ENCODE measurements at regions not wholly inside any gene's neighbourhood (a gene's known extent, or its start where the extent isn't known, plus 50 kb on each side); places are given as distances from the start of the nearest gene placed in this dataset.
"Not testable (repeated sequence)": the region's sequence is repeated elsewhere in the genome, so short reads cannot be mapped to it uniquely, and the experiment has no call there.

DNA sequence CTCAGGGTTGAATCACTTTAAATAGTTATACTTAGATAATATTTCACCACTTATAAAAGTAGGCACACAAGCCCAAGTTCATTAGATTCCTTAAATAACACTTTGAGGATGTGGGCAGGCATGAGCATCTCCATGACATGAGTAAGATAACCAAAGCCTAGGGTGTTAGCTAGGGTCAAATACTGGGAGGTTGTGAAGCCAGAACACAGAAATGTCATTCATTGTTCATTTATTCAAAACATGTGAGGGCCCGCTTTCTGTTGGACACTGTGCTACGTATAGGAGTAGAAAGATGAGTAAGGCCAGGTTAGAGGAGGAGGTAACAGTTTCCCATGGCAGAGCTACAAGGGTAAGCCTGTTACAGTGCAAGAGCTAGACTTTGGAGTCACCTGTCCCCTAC is 93.5 kb upstream of the NEDD4L start:
- H3K9me3 ChIP-seq (ENCODE audit: control insufficient read depth in 1 of 2, insufficient read depth in 1 of 2, low read depth in 1 of 2, low read length in 2 of 2), result no peaks in the 10 kb centered on the region
- no peak overlapping the region for H3K4me2 ChIP-seq (ENCODE audit: low read length)
- H3K9me2 ChIP-seq (ENCODE audit: insufficient read depth), result no peaks in the 10 kb centered on the region
- ATAC-seq, result no peak
- no peak overlapping the region for H2AFZ ChIP-seq (ENCODE audit: low read depth, low read length, poor library complexity, severe bottlenecking)
- no peak overlapping the region for H3K9ac ChIP-seq (ENCODE audit: low read length)
- H3K27me3 ChIP-seq (ENCODE audit: insufficient read depth, low read length), result peaks cover under 1% of the 10 kb centered on the region; the same call in 1 of the 2 replicates
- no peak overlapping the region for H3K4me3 ChIP-seq (replicated peaks in 1 of 2; ENCODE audit: low read depth in 1 of 2, low read length in 2 of 2)
- ChIA-PET CTCF (interaction anchor here (1.2 to 1.8 kb wide), 2 partner anchors 8 to 231 kb away, joined by 3 to 7 read pairs; no protein-coding TSS in a partner anchor), RAD21 (ENCODE audit: low non-redundant PET in 1 of 2, low total read pairs in 2 of 2, uncharacterized antibody in 2 of 2, unreplicated experiment in 2 of 2) (no interaction called here), POLR2A (no interaction called here)
- DNase-seq (ENCODE audit: low read depth, low spot score), result no peak
- TF ChIP-seq CEBPB (IDR thresholded peaks at IDR 0.05; ENCODE audit: low read depth) (no peak), SRF (IDR thresholded peaks at IDR 0.05; ENCODE audit: low read depth) (no peak), FOSL1 (IDR thresholded peaks at IDR 0.05; ENCODE audit: low read depth) (no peak), ZFX (IDR thresholded peaks at IDR 0.05) (no peak), EZH2phosphoT487 (IDR thresholded peaks at IDR 0.05; ENCODE audit: borderline replicate concordance) (no peak), JUND (IDR thresholded peaks at IDR 0.05) (no peak), EZH2 (IDR thresholded peaks at IDR 0.05) (no peak), ZNF274 (IDR thresholded peaks at IDR 0.05; ENCODE audit: low read depth, low read length) (no peak), ELF1 (IDR thresholded peaks at IDR 0.05; ENCODE audit: borderline replicate concordance, low read depth) (no peak), SP1 (IDR thresholded peaks at IDR 0.05; ENCODE audit: low read depth) (no peak), SIN3A (IDR thresholded peaks at IDR 0.05; ENCODE audit: low read depth) (no peak), YY1 (IDR thresholded peaks at IDR 0.05; ENCODE audit: extremely low read depth, insufficient replicate concordance, low read depth, low read length) (no peak)
- TF ChIP-seq, protein P1, sequence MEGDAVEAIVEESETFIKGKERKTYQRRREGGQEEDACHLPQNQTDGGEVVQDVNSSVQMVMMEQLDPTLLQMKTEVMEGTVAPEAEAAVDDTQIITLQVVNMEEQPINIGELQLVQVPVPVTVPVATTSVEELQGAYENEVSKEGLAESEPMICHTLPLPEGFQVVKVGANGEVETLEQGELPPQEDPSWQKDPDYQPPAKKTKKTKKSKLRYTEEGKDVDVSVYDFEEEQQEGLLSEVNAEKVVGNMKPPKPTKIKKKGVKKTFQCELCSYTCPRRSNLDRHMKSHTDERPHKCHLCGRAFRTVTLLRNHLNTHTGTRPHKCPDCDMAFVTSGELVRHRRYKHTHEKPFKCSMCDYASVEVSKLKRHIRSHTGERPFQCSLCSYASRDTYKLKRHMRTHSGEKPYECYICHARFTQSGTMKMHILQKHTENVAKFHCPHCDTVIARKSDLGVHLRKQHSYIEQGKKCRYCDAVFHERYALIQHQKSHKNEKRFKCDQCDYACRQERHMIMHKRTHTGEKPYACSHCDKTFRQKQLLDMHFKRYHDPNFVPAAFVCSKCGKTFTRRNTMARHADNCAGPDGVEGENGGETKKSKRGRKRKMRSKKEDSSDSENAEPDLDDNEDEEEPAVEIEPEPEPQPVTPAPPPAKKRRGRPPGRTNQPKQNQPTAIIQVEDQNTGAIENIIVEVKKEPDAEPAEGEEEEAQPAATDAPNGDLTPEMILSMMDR (IDR thresholded peaks at IDR 0.05 in 2 of 3, conservative IDR thresholded peaks at IDR 0.05 in 1 of 3; ENCODE audit: borderline replicate concordance in 1 of 3, insufficient read depth in 1 of 3, low read depth in 2 of 3, low read length in 2 of 3), result no peak
- TF ChIP-seq, protein P2, sequence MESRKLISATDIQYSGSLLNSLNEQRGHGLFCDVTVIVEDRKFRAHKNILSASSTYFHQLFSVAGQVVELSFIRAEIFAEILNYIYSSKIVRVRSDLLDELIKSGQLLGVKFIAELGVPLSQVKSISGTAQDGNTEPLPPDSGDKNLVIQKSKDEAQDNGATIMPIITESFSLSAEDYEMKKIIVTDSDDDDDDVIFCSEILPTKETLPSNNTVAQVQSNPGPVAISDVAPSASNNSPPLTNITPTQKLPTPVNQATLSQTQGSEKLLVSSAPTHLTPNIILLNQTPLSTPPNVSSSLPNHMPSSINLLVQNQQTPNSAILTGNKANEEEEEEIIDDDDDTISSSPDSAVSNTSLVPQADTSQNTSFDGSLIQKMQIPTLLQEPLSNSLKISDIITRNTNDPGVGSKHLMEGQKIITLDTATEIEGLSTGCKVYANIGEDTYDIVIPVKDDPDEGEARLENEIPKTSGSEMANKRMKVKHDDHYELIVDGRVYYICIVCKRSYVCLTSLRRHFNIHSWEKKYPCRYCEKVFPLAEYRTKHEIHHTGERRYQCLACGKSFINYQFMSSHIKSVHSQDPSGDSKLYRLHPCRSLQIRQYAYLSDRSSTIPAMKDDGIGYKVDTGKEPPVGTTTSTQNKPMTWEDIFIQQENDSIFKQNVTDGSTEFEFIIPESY (IDR thresholded peaks at IDR 0.05; ENCODE audit: extremely low read depth, insufficient replicate concordance, low read length), result no peak
- TF ChIP-seq, protein P3, sequence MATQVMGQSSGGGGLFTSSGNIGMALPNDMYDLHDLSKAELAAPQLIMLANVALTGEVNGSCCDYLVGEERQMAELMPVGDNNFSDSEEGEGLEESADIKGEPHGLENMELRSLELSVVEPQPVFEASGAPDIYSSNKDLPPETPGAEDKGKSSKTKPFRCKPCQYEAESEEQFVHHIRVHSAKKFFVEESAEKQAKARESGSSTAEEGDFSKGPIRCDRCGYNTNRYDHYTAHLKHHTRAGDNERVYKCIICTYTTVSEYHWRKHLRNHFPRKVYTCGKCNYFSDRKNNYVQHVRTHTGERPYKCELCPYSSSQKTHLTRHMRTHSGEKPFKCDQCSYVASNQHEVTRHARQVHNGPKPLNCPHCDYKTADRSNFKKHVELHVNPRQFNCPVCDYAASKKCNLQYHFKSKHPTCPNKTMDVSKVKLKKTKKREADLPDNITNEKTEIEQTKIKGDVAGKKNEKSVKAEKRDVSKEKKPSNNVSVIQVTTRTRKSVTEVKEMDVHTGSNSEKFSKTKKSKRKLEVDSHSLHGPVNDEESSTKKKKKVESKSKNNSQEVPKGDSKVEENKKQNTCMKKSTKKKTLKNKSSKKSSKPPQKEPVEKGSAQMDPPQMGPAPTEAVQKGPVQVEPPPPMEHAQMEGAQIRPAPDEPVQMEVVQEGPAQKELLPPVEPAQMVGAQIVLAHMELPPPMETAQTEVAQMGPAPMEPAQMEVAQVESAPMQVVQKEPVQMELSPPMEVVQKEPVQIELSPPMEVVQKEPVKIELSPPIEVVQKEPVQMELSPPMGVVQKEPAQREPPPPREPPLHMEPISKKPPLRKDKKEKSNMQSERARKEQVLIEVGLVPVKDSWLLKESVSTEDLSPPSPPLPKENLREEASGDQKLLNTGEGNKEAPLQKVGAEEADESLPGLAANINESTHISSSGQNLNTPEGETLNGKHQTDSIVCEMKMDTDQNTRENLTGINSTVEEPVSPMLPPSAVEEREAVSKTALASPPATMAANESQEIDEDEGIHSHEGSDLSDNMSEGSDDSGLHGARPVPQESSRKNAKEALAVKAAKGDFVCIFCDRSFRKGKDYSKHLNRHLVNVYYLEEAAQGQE (IDR thresholded peaks at IDR 0.05; ENCODE audit: low read depth), result no peak
- H4K20me1 ChIP-seq (ENCODE audit: insufficient read depth), result no peaks in the 10 kb centered on the region
- no peaks in the 10 kb centered on the region for H3K79me2 ChIP-seq (ENCODE audit: insufficient read depth, low read length)
- no peak overlapping the region for H3K27ac ChIP-seq (ENCODE audit: low read depth, low read length)
- H3K4me1 ChIP-seq (ENCODE audit: control insufficient read depth in 1 of 2, insufficient read depth in 2 of 2, low read length in 2 of 2), result no peaks in the 10 kb centered on the region
- H3K36me3 ChIP-seq (ENCODE audit: control insufficient read depth in 1 of 2, insufficient read depth in 2 of 2, low read length in 2 of 2), result no peaks in the 10 kb centered on the region
- intact Hi-C loops (cut with micrococcal nuclease), result no loop called here
- no TSS peak for BruUV-seq (replicated peaks)

DNA sequence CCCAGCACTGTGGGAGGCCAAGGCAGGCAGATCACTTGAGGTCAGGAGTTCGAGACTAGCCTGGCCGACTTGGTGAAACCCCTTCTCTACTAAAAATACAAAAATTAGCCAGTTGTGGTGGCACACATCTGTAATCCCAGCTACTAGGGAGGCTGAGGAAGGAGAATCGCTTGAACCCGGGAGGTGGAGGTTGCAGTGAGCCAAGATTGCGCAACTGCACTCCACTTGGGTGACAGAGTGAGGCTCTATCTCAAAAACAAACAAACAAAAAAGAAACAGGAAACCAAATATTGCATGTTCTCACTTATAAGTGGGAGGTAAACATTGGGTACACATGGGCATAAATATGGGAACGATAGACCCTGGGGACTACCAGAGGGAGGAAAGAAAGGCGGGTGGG is 94.7 kb upstream of the NEDD4L start:
- H3K36me3 ChIP-seq (ENCODE audit: control insufficient read depth in 1 of 2, insufficient read depth in 2 of 2, low read length in 2 of 2); ATAC-seq; H3K9ac ChIP-seq (ENCODE audit: low read length); H4K20me1 ChIP-seq (ENCODE audit: insufficient read depth); H3K27me3 ChIP-seq (ENCODE audit: insufficient read depth, low read length); intact Hi-C loops (cut with micrococcal nuclease); H3K4me3 ChIP-seq (replicated peaks in 1 of 2; ENCODE audit: low read depth in 1 of 2, low read length in 2 of 2); DNase-seq (ENCODE audit: low read depth, low spot score); H2AFZ ChIP-seq (ENCODE audit: low read depth, low read length, poor library complexity, severe bottlenecking); H3K4me2 ChIP-seq (ENCODE audit: low read length); BruUV-seq (replicated peaks); H3K9me2 ChIP-seq (ENCODE audit: insufficient read depth); H3K4me1 ChIP-seq (ENCODE audit: control insufficient read depth in 1 of 2, insufficient read depth in 2 of 2, low read length in 2 of 2); H3K9me3 ChIP-seq (ENCODE audit: control insufficient read depth in 1 of 2, insufficient read depth in 1 of 2, low read depth in 1 of 2, low read length in 2 of 2); H3K79me2 ChIP-seq (ENCODE audit: insufficient read depth, low read length); H3K27ac ChIP-seq (ENCODE audit: low read depth, low read length); POLR2A ChIA-PET; RAD21 ChIA-PET (ENCODE audit: low non-redundant PET in 1 of 2, low total read pairs in 2 of 2, uncharacterized antibody in 2 of 2, unreplicated experiment in 2 of 2): not testable (repeated sequence)
- CTCF ChIA-PET, result interaction anchor here (1.2 to 1.8 kb wide), 2 partner anchors 9 to 232 kb away, joined by 3 to 7 read pairs; no protein-coding TSS in a partner anchor
